Cardiac muscle cell (in vitro differentiated cells and primary cell): ENCODE measurements at regions not wholly inside any gene's neighbourhood (a gene's known extent, or its start where the extent isn't known, plus 50 kb on each side); places are given as distances from the start of the nearest gene placed in this dataset.

Experiments used
- DNase-seq, 2 donors: peaks; one replicate each; pipeline versions ENCODE4 v3.0.0 to v3.0.0-alpha.2; 2010 to 2017; ENCODE audit warnings: low read depth in 1 of 2, low spot score in 1 of 2
- H3K27ac ChIP-seq: fragments of 200-600 bp; sonication (generic); 2 replicates; pipeline ENCODE4 v1.5.1; 2016
- H3K27me3 ChIP-seq: fragments of 200-600 bp; sonication (generic); 2 replicates; pipeline ENCODE4 v1.6.0; 2016; ENCODE audit warnings: control low read depth
- H3K36me3 ChIP-seq: fragments of 200-600 bp; sonication (generic); 2 replicates; pipeline ENCODE4 v1.5.1; 2016; ENCODE audit warnings: control low read depth
- H3K4me1 ChIP-seq: fragments of 200-600 bp; sonication (generic); 2 replicates; pipeline ENCODE4 v1.8.1; 2017; ENCODE audit warnings: low read depth, mild to moderate bottlenecking, mixed run types
- H3K4me3 ChIP-seq: fragments of 200-600 bp; sonication (generic); 2 replicates; pipeline ENCODE4 v1.5.1; 2016; ENCODE audit warnings: mild to moderate bottlenecking
- H3K9me3 ChIP-seq: fragments of 200-600 bp; sonication (generic); 2 replicates; pipeline ENCODE4 v1.5.1; 2017; ENCODE audit warnings: low read depth, mild to moderate bottlenecking, control low read depth
- TF ChIP-seq, protein P1 (sequence below): IDR thresholded peaks from 2 replicates; pipeline ENCODE4 v1.5.1; 2012; ENCODE audit warnings: low read depth, mild to moderate bottlenecking, low read length

DNA sequence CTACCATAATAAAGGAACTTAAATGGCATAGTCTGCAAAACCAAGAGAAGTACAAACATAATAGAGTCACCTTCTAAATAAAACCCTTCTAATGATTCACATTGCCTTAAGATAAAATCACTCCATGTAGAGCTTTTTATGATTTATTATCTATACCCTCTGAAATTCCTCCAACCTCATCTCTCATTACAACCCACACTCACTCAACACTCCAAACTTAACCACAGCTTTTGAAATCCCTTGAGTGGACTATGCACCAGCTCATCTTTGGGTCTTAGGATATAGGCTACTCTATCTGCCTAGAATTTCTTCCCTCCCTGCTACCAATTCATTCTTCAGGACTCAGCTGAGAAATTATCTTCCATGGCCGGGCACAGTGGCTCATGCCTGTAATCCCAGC is 122.5 kb downstream of the CETN3 start:
- TF ChIP-seq, protein P1, sequence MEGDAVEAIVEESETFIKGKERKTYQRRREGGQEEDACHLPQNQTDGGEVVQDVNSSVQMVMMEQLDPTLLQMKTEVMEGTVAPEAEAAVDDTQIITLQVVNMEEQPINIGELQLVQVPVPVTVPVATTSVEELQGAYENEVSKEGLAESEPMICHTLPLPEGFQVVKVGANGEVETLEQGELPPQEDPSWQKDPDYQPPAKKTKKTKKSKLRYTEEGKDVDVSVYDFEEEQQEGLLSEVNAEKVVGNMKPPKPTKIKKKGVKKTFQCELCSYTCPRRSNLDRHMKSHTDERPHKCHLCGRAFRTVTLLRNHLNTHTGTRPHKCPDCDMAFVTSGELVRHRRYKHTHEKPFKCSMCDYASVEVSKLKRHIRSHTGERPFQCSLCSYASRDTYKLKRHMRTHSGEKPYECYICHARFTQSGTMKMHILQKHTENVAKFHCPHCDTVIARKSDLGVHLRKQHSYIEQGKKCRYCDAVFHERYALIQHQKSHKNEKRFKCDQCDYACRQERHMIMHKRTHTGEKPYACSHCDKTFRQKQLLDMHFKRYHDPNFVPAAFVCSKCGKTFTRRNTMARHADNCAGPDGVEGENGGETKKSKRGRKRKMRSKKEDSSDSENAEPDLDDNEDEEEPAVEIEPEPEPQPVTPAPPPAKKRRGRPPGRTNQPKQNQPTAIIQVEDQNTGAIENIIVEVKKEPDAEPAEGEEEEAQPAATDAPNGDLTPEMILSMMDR = no peak
- H3K4me3 ChIP-seq = no peak overlapping the region
- no peaks in the 10 kb centered on the region for H3K4me1 ChIP-seq
- no peak overlapping the region for H3K27ac ChIP-seq
- H3K9me3 ChIP-seq = no peaks in the 10 kb centered on the region
- no peak for DNase-seq
- H3K27me3 ChIP-seq = no peaks in the 10 kb centered on the region
- no peaks in the 10 kb centered on the region for H3K36me3 ChIP-seq

DNA sequence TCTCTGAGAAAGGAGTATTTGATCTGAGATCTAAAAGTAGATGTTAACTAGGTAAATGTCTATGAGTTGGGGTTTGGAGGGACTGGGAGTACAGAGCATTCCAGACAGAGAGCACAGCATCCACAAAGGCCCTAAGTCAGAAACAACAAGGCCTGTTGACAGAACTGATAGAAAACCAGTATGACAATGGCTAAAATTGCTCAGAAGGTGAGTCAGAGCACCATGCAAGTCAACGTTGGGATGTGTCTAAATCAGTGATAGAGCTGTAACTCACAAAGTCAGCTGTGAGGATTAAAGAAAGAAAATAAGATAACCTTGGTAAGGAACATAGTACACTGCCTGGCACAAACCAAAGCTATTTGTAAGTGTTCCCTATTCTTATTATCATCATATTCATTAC is 124.0 kb downstream of the CETN3 start:
- H3K4me3 ChIP-seq = no peak overlapping the region
- TF ChIP-seq, protein P1 = no peak
- H3K9me3 ChIP-seq = no peaks in the 10 kb centered on the region
- H3K36me3 ChIP-seq = no peaks in the 10 kb centered on the region
- no peaks in the 10 kb centered on the region for H3K27me3 ChIP-seq
- no peak overlapping the region for H3K27ac ChIP-seq
- no peaks in the 10 kb centered on the region for H3K4me1 ChIP-seq
- no peak for DNase-seq

DNA sequence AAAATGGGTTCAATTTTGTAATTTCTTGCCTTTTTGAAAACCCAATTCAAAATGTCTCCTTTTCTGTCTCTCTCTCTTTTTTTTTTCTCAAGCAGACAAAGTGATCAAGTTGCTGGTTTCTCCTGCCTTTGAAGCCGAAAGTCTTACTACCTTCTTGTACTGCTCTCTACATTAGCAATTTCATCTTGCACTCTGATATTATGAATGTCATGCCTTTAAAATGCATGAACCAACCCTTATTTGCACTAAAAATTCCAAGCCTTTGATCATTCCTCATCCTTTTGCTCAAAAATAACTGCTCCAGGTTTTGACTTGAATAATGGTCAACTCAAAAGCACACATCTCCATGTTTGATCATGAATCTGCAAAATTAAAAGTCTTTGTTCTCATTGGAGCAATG is 125.2 kb downstream of the CETN3 start:
- no peak for DNase-seq
- Histone ChIP-seq H3K36me3 (no peaks in the 10 kb centered on the region), H3K27ac (no peak overlapping the region), H3K4me1 (no peaks in the 10 kb centered on the region), H3K4me3 (no peak overlapping the region), H3K9me3 (no peaks in the 10 kb centered on the region), H3K27me3 (no peaks in the 10 kb centered on the region)
- TF ChIP-seq, protein P1 = no peak

DNA sequence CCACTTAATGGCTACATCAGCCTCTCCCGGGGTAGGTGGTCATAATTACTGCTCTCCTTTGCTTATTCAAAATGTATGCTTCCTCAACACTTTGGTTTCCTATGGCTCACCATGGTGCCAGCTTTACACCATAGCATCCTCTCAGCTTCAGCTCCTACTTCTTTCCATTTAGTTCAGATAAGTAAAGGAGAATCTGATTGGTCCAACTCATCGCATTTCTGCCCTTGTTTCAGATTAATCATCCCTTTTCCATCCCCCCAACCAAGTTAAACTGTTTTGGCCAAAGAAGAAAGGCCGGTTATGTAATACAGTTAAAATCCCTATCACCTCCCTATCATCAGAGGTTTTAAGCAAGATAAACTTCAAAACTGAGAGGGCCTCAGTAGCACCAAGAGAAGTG is 130.5 kb downstream of the CETN3 start:
- DNase-seq = no peak

DNA sequence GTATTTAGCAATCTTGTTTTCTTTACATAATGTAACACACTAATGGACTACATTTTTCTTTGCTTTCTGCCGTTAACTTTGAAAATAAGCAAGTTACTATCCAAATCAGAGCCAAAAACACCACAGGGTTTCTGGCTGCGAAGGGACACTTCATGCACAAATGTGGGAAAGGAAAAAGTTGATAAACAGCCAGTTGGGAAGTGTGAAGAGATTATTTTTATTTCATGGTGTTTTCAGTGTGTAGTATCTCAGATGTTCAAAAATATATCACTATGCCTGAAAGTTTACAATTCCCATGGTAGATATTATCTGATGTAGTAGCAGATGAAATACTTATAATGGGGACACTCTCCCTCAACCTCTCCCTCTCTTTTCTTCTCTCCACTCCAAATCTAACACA is 135.3 kb downstream of the CETN3 start:
- H3K4me1 ChIP-seq = no peaks in the 10 kb centered on the region
- no peak overlapping the region for H3K4me3 ChIP-seq
- H3K27me3 ChIP-seq = no peaks in the 10 kb centered on the region
- no peak overlapping the region for H3K27ac ChIP-seq
- H3K36me3 ChIP-seq = no peaks in the 10 kb centered on the region
- TF ChIP-seq, protein P1 = no peak
- DNase-seq = no peak
- no peaks in the 10 kb centered on the region for H3K9me3 ChIP-seq

More for the DNA sequence above, 130.5 kb downstream of the CETN3 start:
- Histone ChIP-seq H3K4me3 (no peak overlapping the region), H3K4me1 (no peaks in the 10 kb centered on the region), H3K27me3 (no peaks in the 10 kb centered on the region), H3K9me3 (no peaks in the 10 kb centered on the region), H3K27ac (no peak overlapping the region), H3K36me3 (no peaks in the 10 kb centered on the region)
- TF ChIP-seq, protein P1 = no peak

DNA sequence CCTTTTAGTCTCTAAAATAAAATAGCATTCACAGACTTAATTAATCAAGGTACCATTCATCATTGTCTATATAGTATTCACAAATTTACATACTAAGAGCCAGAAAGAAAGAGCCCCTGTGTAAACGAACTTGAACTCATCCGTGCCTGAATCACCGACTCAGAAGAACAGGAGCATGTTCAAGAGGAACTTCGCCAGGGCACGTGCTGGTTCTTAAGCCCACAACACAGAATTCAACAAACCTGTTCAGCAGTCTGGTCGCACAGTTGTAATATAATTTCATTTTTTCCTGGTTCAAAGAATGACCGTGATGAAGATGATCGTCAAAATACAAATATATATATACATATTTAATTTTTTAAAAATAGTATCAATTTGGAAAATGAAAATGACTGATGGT is 141.9 kb downstream of the CETN3 start:
- H3K27ac ChIP-seq = no peak overlapping the region
- TF ChIP-seq, protein P1 = no peak
- H3K27me3 ChIP-seq = no peaks in the 10 kb centered on the region
- H3K4me3 ChIP-seq = no peak overlapping the region
- no peak for DNase-seq
- H3K36me3 ChIP-seq = no peaks in the 10 kb centered on the region
- no peaks in the 10 kb centered on the region for H3K9me3 ChIP-seq
- H3K4me1 ChIP-seq = peaks cover 6% of the 10 kb centered on the region
